NCI-H2107 treated with DMSO at 0.1 percent for 48 hours (cell line): ENCODE measurements at regions not wholly inside any gene's neighbourhood (a gene's known extent, or its start where the extent isn't known, plus 50 kb on each side); places are given as distances from the start of the nearest gene placed in this dataset.
"Not testable (repeated sequence)": the region's sequence is repeated elsewhere in the genome, so short reads cannot be mapped to it uniquely, and the experiment has no call there.

Experiments
- DNase-seq: peaks from one replicate; lab custom pipeline; 2025; ENCODE audit not compliant: unreplicated experiment; lab: John Stamatoyannopoulos, UW

DNA sequence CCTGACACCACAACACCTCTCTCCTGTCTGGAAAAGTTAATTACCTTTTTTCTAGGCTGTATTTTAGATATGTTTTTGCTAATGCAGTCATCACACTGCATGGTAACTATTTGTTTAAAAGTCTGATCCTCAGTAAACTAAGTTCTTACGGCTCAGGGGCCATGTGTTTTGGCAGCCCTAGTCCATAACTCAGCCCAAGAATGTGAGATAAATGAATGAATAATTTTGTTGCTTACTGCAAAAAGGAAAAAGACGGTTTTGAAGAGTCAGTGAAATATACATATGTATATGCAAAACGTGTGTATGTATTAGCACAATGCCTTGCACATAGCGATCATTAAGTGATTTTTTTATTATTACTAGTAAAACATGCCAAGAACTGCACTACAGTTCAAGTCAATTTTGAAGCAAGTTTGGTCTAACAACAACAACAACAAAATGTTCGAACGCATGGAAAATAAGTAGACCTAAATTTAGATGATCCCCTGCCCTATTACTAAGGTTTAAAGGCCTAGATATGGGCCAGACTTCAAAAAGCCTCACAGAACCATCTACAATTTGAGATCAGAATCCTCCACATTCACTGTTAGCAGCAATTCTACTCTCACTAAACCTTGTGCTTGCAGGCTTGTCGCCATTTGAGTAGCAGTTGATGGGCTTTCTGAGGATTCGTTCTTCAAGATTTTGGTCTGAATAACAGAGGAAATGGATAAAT lies 140.0 kb downstream of the NDUFA12 start:
- no peak for DNase-seq

DNA sequence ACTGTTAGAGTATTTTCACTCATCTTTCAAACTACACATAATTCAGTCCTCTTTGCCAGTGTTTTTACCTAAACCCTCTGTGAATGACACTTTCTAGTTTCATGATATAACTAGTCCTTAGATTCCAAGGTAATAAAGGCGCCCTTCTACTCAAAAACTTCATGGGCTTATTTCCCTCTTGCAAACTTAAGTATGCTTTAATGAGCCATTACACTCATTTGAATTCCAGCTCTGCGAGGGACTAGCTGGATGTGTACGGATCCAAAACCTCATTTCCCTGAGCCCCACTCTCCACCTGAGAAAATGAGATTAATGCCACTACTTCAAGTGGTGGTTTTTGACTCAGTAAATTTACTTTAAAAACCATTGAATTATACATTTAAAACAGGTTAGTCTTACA lies 141.1 kb downstream of the NDUFA12 start:
- no peak for DNase-seq

- DNase-seq, result no peak
Measured at GRCh38 chr12:94856324-94856723, 147.2 kb downstream of the NDUFA12 start.

DNA sequence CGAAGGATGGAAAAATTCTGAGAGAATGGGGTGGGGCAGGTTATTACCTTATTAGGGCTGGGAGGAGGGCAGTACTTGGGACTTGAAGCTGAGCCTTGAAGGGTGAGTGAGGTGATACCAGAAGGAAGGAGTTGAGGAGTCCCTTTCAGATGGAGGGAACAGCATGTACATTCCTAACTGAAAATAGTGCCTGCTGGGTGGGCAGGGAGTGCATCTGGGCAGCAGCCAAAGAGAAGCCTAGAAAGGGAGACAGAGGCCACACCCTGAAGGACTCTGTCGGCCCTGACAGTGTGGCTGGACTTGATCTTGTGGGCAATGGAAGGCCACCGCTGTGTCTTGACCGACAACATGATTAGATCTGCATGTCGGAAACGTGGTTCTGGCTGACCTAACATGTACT lies 147.6 kb downstream of the NDUFA12 start:
- DNase-seq, result no peak

DNA sequence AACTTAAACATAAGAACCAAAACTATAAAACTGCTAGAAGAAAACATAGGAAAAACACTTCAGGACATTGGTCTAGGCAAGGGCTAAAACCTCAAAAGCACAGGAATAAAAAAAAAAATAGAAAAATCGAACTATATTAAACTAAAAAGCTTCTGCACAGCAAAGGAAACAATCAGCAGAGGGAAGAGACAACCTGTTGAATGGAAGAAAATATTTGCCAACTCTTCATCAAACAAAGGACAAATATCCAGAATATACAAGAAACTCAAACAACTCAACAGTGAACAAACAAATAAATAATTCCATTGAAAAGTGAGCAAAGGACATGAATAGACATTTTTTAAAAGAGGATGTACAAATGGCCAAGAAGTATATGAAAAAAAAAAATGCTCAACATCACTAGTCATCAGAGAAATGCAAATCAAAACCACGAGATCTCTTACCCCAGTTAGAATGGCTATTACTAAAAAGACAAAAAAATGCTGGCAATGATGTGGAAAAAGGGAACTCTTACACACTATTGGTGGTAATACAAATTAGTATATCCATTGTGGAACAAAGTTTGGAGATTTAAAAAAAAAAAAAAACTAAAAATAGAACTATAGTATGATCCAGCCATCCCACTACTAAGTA lies 152.0 kb downstream of the NDUFA12 start:
- no peak for DNase-seq

DNA sequence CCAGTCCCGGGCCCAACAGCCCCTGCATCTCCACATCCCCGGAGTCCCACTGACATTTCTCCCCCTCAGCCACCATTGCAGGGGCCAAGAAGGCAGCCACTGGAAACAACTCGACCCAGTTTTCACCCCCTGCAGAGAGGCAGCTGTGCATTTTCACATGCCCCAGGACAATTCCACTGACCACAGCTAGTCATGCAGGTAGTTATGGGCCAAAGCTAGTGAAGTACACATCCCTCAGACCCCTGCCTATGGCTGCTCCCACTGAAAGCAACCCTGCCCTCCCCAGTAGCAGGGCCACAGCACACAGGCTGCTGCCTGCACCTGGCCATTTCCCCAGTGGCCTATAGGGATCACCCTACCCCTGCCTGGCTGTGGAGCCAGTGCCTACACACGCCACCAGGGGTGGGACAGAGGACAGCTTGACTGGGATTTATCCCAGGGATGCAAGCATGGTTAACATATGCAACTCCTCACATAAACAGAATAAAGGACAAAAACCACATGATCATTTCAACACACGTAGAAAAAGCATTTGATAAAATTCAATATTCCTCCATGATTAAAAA lies 154.0 kb downstream of the NDUFA12 start:
- no peak for DNase-seq

GRCh38 chr12:94848966-94849365 lies 154.5 kb downstream of the NDUFA12 start:
- no peak for DNase-seq

DNA sequence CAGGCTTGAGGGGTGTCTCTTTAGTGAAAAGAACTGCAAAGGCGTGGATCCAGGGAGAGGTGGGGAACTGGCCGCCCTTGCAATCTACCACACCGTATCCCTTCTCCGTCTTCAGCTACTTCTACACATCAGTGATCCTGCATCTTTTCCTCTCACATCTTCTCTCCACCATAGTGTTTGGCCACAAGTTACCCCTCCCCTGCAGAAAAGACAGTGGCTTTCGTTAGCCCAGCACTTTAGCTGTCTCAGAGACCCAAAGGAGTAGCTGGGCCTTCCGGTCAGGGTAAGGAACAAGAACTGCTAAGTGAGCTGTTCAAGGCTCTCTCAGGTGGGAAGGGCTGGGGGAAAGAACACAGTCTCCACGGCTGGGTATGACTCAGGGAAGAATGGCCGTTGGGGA lies 158.4 kb downstream of the NDUFA12 start:
- no peak for DNase-seq

DNA sequence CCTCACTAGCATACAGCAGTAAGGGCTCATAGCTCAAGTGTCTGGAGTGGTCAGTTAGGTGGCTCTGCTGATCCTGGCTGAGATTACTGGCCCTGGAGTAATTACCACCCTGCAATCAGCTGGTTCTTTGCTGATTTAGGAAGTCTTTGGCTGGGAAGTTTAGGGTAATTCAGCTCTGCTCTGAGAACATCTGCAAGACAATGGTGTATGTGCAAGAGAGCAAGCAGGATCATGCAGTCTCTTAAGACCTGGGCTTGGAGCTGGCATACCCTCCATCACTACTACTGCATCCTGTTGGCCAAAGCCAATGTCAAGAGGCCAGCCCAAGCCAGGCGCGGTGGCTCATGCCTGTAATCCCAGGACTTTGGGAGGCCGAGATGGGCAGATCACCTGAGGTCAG lies 159.0 kb downstream of the NDUFA12 start:
- DNase-seq, result no peak

- DNase-seq, result no peak
Measured at GRCh38 chr12:94841904-94842610, 161.4 kb downstream of the NDUFA12 start.

GRCh38 chr12:94841177-94841576 lies 162.3 kb downstream of the NDUFA12 start:
- DNase-seq, result no peak

- no peak for DNase-seq
Measured at GRCh38 chr12:94839347-94839746, 164.2 kb downstream of the NDUFA12 start.

- DNase-seq, result not testable (repeated sequence)
Measured at GRCh38 chr12:94836952-94837670, 166.4 kb downstream of the NDUFA12 start.

DNA sequence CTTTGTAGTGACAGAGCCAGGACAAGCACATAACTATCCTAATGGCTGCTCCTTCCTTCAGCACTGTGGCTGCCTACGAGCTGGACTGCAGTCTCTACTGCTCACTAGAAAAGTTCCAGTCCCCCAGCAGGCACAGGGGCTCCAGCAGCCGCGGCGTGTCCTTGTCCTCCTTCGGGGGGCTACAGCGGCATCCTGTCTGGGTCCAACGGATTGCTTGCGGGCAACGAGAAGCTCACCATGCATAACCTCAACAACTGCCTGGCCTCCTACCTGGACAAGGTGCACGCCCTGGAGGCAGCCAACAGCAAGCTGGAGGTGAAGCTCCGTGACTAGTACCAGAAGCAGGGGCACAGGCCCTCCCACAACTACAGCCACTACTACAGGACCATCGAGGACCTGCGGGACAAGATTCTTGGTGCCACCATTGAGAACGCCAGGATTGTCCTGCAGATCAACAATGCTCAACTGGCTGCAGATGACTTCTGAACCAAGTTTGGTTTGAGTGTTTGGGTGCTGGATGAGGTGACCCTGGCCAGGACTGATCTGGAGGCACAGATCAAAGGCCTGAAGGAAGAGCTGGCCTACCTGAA lies 169.4 kb downstream of the NDUFA12 start:
- no peak for DNase-seq

DNA sequence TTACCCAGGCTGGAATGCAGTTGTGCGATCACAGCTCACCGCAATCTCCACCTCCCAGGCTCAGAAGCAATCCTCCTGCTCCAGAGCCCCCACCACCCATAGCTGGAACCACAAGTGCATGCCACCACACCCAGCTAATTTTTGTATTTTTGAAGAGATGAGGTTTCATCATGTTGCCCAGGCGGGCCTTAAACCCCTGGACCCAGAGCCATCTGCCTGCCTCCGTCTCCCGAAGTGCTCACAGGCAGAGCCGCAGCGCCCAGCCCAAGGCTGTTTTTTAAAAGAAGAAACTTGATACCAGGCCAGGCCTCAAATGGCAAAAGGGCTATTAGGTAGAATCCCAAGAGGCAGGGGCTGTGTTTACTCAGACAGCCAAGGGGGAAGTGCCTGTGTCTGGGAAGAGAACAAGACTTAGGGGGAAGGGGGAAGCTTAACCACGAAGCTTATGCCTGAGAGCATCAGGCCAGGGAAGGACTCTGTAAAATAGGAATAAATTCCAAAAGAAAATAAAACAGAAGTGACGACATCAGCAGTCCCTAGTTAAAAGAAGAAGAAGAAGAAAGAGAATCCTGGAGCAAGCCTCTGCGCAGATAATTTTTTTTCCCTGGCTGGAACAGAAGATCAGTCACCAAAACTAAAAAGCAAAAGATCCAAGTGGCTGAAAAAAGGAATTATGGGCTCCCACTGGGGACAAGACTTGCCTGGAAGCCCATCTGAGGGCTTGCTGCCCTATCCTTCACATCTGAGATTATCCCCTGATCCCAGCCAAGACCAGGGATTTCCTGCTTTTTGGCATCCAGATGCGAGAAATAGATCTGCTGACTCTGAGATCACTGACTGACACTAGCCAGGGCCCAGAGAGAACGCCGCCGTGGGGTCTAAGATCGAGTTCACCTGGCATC lies 170.5 kb downstream of the NDUFA12 start:
- peak; percentile 85 for DNase-seq

GRCh38 chr12:94832105-94832504 lies 171.4 kb downstream of the NDUFA12 start:
- no peak for DNase-seq

GRCh38 chr12:94831081-94831751 lies 172.3 kb downstream of the NDUFA12 start:
- DNase-seq, result peak; percentile 60

GRCh38 chr12:94829552-94829951 lies 173.9 kb downstream of the NDUFA12 start:
- no peak for DNase-seq

DNA sequence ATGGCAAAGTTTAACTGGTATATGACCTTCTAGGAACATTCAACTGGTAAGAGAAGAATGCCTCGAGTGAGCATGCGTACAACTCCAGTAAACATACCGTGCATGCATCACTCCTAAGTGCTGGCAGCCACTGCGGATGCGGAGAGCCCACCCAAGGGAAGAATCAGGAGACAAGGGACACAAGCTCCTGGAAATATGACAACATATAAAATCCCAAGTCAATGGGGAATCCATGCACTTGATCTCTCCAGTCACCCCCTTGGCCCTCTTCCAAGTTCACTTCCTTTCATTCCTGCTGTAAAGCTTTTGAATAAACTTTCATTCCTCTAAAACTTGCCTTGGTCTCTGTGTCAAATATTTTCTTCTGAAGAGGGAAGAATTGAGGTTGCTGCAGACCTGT lies 168.7 kb upstream of the TMCC3 start:
- no peak for DNase-seq
